Activated T-cell treated with anti-CD3 and anti-CD28 coated beads, Interleukin-2, amount 50 U/mL, for 4 hours (primary cell): ENCODE measurements at regions not wholly inside any gene's neighbourhood (a gene's known extent, or its start where the extent isn't known, plus 50 kb on each side); places are given as distances from the start of the nearest gene placed in this dataset.
"Not testable (repeated sequence)": the region's sequence is repeated elsewhere in the genome, so short reads cannot be mapped to it uniquely, and the experiment has no call there.

Source experiments
- ATAC-seq, 2 donors: fragments of 200-7000 bp; cut with Tn5 transposase; one replicate each; pipeline ENCODE4 v1.10.0; 2021
- DNase-seq: peaks from one replicate; pipeline ENCODE4 v3.0.0-alpha.2; 2020
- H3K27me3 Mint-ChIP-seq: one replicate; pipeline ENCODE4 v1.8.0; 2021; ENCODE audit warnings: low read depth, mixed read lengths
- H3K36me3 Mint-ChIP-seq: one replicate; pipeline ENCODE4 v1.8.0; 2022; ENCODE audit warnings: mixed read lengths; ENCODE audit not compliant: insufficient read depth
- H3K4me1 Mint-ChIP-seq: one replicate; pipeline ENCODE4 v1.8.0; 2021; ENCODE audit warnings: low read depth, mixed read lengths
- H3K4me3 Mint-ChIP-seq: one replicate; pipeline ENCODE4 v1.8.0; 2021; ENCODE audit warnings: mild to moderate bottlenecking, moderate library complexity, mixed read lengths
- H3K9me3 Mint-ChIP-seq: one replicate; pipeline ENCODE4 v1.8.0; 2021; ENCODE audit warnings: mixed read lengths

- no peak for DNase-seq
- no peak for ATAC-seq
- Mint-ChIP-seq H3K9me3 (no peaks in the 10 kb centered on the region), H3K27me3 (peaks cover 7% of the 10 kb centered on the region), H3K36me3 (no peaks in the 10 kb centered on the region), H3K4me3 (no peak overlapping the region), H3K4me1 (no peaks in the 10 kb centered on the region)
These were observed 431.2 kb downstream of the RPS24 start for GRCh38 chr10:78464856-78465267.

DNA sequence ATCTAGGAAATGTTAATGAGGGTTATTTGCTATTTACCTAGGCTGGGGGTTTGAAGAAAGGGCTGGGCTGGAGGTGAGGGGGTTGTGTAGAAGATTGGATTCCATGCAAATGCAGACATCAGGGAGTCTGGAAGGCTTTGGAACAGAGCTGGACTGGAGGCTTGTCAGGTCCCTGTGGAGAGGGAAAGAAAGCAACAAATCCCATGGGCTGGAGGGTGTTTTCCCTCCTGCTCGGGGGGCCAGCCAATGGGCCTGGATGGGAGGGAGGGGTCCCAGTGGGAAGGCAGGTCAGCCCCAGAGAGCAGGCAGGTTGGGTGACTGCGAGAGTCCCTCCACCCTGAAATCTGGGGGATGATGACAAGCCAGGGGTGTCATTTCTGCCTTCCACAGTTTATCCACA, 431.8 kb downstream of the RPS24 start:
- H3K9me3 Mint-ChIP-seq, result no peaks in the 10 kb centered on the region
- no peak for DNase-seq
- ATAC-seq, result no peak
- no peak overlapping the region for H3K4me3 Mint-ChIP-seq
- H3K36me3 Mint-ChIP-seq, result no peaks in the 10 kb centered on the region
- peaks cover 7% of the 10 kb centered on the region for H3K27me3 Mint-ChIP-seq
- H3K4me1 Mint-ChIP-seq, result no peaks in the 10 kb centered on the region

GRCh38 chr10:78467496-78468106, 433.9 kb downstream of the RPS24 start:
- no peaks in the 10 kb centered on the region for H3K36me3 Mint-ChIP-seq
- no peak overlapping the region for H3K4me3 Mint-ChIP-seq
- DNase-seq (no peak), ATAC-seq (no peak)
- peaks cover 3% of the 10 kb centered on the region for H3K27me3 Mint-ChIP-seq
- H3K9me3 Mint-ChIP-seq, result no peaks in the 10 kb centered on the region
- H3K4me1 Mint-ChIP-seq, result no peaks in the 10 kb centered on the region

DNA sequence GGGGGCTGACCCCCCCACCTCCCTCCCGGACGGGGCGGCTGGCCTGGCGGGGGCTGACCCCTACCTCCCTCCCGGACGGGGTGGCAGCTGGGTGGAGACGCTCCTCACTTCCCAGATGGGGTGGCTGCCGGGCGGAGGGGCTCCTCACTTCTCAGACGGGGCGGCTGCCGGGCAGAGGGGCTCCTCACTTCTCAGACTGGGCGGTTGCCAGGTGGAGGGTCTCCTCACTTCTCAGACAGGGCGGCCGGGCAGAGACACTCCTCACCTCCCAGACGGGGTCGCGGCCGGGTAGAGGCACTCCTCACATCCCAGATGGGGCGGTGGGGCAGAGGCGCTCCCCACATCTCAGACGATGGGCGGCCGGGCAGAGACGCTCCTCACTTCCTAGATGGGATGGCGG, 435.1 kb downstream of the RPS24 start:
- H3K4me3 Mint-ChIP-seq, H3K36me3 Mint-ChIP-seq, ATAC-seq, H3K9me3 Mint-ChIP-seq, H3K4me1 Mint-ChIP-seq, DNase-seq, H3K27me3 Mint-ChIP-seq: not testable (repeated sequence)

DNA sequence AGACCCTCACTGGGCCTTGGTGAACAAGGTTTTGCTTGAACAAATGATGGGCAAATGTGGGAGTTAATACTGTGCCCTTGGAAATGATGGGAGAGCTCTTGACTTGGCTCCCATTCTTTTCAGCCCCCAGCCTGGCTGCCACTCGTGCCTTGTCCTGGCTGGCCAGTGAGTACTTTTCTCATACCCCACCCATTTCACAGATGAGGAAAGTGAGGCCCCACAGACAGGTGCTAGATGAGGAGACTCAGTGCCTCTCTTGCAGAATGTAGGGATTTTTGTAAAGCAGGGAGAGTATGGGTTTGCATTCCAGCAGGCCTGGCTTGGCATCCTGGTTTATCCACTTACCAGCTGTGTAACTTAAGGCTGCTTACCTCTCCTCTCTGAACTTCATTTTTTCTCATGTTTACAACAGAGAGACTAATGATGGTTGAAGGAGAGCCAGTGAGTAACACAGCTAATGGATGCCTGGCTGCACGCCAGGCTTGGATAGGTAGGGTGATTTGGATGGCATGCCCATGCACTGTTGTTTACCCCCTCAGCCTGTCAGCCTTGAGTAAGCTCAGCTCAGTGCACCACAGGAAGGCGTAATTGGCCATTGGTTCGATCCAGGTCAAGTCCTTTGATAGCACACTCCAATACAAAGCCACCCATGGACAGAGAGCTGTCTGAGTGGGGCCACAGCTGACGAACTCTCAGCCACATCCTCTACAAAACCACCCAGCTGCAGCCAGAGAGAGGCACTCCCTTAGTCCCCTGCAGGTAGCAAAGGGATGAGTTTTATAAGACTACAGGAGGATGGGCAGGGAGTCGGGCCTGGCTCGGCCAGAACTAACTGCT, 436.8 kb downstream of the RPS24 start:
- Mint-ChIP-seq H3K36me3 (no peaks in the 10 kb centered on the region), H3K9me3 (no peaks in the 10 kb centered on the region), H3K27me3 (peaks cover 3% of the 10 kb centered on the region), H3K4me3 (no peak overlapping the region), H3K4me1 (no peaks in the 10 kb centered on the region)
- ATAC-seq, result no peak
- no peak for DNase-seq

GRCh38 chr10:78471326-78471722, 437.7 kb downstream of the RPS24 start:
- Mint-ChIP-seq H3K9me3 (no peaks in the 10 kb centered on the region), H3K27me3 (peaks cover 3% of the 10 kb centered on the region), H3K4me3 (no peak overlapping the region), H3K4me1 (no peaks in the 10 kb centered on the region), H3K36me3 (no peaks in the 10 kb centered on the region)
- no peak for DNase-seq
- ATAC-seq, result no peak

DNA sequence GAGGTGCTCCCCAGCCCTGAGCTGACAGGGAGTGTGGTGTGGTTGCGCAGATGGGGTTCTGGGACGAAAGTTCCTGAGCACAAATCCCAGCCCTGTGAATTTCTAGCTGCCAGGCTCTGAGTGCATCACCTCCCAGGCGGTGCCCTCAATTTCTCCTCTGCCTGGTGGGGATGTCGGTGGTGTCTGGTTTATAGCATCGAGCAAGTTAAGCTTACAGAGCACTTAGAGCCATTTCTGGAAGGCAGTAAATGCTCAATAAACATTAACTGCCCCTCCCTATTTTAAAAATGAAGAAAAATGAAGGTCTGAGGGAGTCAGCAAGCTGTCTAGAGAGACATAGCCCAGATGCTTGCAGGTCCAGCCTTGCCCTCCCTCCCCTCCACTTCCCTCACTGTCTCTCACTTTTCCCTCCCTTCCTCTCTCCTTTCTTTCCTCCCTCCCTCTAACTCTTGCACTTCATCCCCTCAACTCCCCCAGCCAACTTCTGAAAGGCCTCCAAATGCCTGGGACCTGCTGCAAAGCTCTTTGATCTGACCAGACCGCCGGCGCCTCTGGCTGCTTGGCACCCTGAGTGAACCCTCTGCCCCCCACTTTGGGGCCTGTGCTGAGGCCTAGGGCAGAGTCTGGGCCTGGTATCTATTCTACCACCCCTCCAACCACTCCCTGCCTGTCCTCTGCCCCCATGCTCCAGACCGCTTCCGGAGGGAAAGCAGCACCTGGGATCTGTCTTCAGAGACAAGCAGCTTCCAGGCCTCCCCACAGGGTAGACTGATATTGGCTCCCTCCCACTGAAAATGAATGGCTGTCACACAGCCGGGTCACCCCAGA, 438.3 kb downstream of the RPS24 start:
- Mint-ChIP-seq H3K4me1 (no peaks in the 10 kb centered on the region), H3K4me3 (no peak overlapping the region), H3K9me3 (no peaks in the 10 kb centered on the region)

GRCh38 chr10:78472551-78472890, 438.9 kb downstream of the RPS24 start:
- ATAC-seq, result no peak
- Mint-ChIP-seq H3K27me3 (peaks cover 3% of the 10 kb centered on the region), H3K4me1 (no peaks in the 10 kb centered on the region), H3K4me3 (no peak overlapping the region), H3K9me3 (no peaks in the 10 kb centered on the region), H3K36me3 (no peaks in the 10 kb centered on the region)
- no peak for DNase-seq

More for the DNA sequence above, 438.3 kb downstream of the RPS24 start:
- ATAC-seq, result no peak
- Mint-ChIP-seq H3K36me3 (no peaks in the 10 kb centered on the region), H3K27me3 (peaks cover 3% of the 10 kb centered on the region)
- no peak for DNase-seq

GRCh38 chr10:78473006-78473405, 439.3 kb downstream of the RPS24 start:
- ATAC-seq (no peak), DNase-seq (no peak)
- Mint-ChIP-seq H3K4me3 (no peak overlapping the region), H3K9me3 (no peaks in the 10 kb centered on the region), H3K36me3 (no peaks in the 10 kb centered on the region), H3K4me1 (no peaks in the 10 kb centered on the region), H3K27me3 (peaks cover 3% of the 10 kb centered on the region)

DNA sequence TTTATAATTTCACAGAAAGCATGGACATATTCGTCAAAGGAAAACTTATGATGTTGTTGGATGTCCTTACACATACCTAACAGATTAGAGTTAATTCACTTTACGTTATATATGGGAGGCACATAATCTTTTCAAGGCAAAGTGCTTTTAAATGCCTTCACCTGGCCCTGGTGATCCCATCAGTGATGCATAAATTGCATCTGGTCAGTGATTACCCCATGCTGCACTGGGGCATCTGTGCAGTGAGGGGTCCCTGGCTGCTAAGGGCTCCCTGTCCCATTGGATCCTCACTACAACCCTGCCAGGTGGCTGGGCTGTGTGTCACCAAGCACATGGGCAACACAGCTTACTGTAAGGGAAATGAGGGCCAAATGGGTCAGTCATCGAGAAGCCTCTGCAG, 441.1 kb downstream of the RPS24 start:
- H3K36me3 Mint-ChIP-seq, result no peaks in the 10 kb centered on the region
- H3K27me3 Mint-ChIP-seq, result peaks cover 3% of the 10 kb centered on the region
- H3K4me3 Mint-ChIP-seq, result no peak overlapping the region
- H3K9me3 Mint-ChIP-seq, result no peaks in the 10 kb centered on the region
- DNase-seq, result no peak
- no peaks in the 10 kb centered on the region for H3K4me1 Mint-ChIP-seq
- ATAC-seq, result no peak

DNA sequence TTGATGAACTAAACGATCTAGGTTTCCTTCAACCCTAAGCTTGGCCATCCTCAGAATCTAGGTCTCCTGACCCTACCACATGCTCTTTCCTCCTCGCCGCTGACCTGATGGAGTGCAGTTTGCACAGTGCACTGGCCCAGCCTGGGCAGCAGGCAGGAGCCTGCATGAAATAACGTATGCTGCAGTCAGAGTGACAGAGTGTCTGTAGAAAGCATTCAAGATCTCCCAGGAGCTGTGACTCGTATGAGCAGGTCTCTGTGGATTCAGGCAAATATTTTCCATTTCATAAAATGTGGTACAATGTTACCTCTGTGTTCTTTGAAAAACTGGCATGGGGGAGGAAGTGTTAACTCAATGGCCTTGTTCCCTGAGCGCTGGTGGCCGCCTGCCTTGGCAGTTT, 441.8 kb downstream of the RPS24 start:
- DNase-seq (no peak), ATAC-seq (no peak)
- Mint-ChIP-seq H3K36me3 (no peaks in the 10 kb centered on the region), H3K27me3 (peaks cover 3% of the 10 kb centered on the region), H3K4me3 (no peak overlapping the region), H3K9me3 (no peaks in the 10 kb centered on the region), H3K4me1 (no peaks in the 10 kb centered on the region)

GRCh38 chr10:78476156-78476555, 442.5 kb downstream of the RPS24 start:
- ATAC-seq (no peak), DNase-seq (no peak)
- no peaks in the 10 kb centered on the region for H3K4me1 Mint-ChIP-seq
- H3K9me3 Mint-ChIP-seq, result no peaks in the 10 kb centered on the region
- no peak overlapping the region for H3K4me3 Mint-ChIP-seq
- H3K27me3 Mint-ChIP-seq, result peaks cover 3% of the 10 kb centered on the region
- no peaks in the 10 kb centered on the region for H3K36me3 Mint-ChIP-seq

DNA sequence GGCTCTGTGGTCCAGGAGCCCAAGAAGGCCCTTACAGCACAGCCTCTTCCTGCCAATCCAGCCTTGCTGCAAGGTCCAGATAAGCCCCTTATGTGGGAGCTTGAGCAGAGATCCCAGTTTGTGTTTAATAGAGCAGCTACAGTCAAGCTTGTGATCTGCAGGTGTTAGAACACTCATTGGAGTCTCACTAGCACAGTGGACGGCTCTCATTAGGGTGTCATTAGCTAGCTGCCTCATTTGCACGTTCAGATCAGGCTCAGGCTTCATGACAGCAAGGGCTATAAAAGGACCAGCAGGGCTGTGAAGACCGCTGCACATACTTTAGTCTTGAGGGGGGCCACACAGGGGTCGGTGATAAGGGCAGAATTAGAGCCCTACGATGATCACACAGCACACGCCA, 443.2 kb downstream of the RPS24 start:
- DNase-seq (no peak), ATAC-seq (no peak)
- Mint-ChIP-seq H3K4me3 (no peak overlapping the region), H3K4me1 (no peaks in the 10 kb centered on the region), H3K36me3 (no peaks in the 10 kb centered on the region), H3K27me3 (peaks cover 3% of the 10 kb centered on the region), H3K9me3 (no peaks in the 10 kb centered on the region)

DNA sequence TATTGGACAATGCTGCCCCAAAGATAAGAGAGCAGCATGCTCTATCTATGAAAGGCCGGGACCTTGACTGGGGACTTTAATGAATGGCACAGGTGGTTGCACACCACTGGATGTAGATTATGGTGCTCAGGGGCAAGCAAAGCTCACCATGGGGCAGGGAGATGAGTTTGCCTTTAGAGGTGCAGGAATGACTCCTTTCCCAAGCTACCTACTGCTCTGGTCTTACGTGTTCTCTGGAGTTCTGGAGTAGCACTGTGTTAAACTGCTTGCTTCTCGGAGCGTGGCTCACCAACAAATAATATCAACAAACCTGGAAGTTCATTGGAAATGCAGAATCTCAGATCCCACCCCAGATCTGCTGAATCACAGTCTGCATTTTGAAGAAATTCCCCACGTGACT, 445.3 kb downstream of the RPS24 start:
- no peaks in the 10 kb centered on the region for H3K4me1 Mint-ChIP-seq
- H3K27me3 Mint-ChIP-seq, result peaks cover 3% of the 10 kb centered on the region
- H3K9me3 Mint-ChIP-seq, result no peaks in the 10 kb centered on the region
- no peaks in the 10 kb centered on the region for H3K36me3 Mint-ChIP-seq
- DNase-seq, result no peak
- H3K4me3 Mint-ChIP-seq, result no peak overlapping the region
- ATAC-seq, result no peak

GRCh38 chr10:78479467-78479866, 445.8 kb downstream of the RPS24 start:
- no peaks in the 10 kb centered on the region for H3K4me1 Mint-ChIP-seq
- no peak for DNase-seq
- ATAC-seq, result no peak
- no peaks in the 10 kb centered on the region for H3K9me3 Mint-ChIP-seq
- peaks cover 3% of the 10 kb centered on the region for H3K27me3 Mint-ChIP-seq
- no peaks in the 10 kb centered on the region for H3K36me3 Mint-ChIP-seq
- no peak overlapping the region for H3K4me3 Mint-ChIP-seq
